Loucy (cell line): ENCODE measurements at regions not wholly inside any gene's neighbourhood (a gene's known extent, or its start where the extent isn't known, plus 50 kb on each side); places are given as distances from the start of the nearest gene placed in this dataset.

ENCODE experiments used
- H2AFZ ChIP-seq: fragments of 200-600 bp; sonication (generic); 2 replicates; pipeline ENCODE4 v1.6.0; 2016; ENCODE audit warnings: antibody characterized with exemption, mild to moderate bottlenecking, low read length, moderate library complexity
- H3F3A ChIP-seq: fragments of 200-600 bp; 2 replicates; pipeline ENCODE4 v1.6.0; 2016; ENCODE audit warnings: antibody characterized with exemption, low read depth, mild to moderate bottlenecking
- H3K27me3 ChIP-seq: fragments of 200-600 bp; sonication (generic); 2 replicates; pipeline ENCODE4 v1.6.1; 2014; ENCODE audit warnings: low read length, mild to moderate bottlenecking; ENCODE audit not compliant: insufficient read depth, poor library complexity, severe bottlenecking
- H3K36me3 ChIP-seq: fragments of 200-600 bp; sonication (generic); 2 replicates; pipeline ENCODE4 v1.6.1; 2016; ENCODE audit warnings: low read length; ENCODE audit not compliant: insufficient read depth
- H3K4me1 ChIP-seq: fragments of 200-600 bp; sonication (generic); 2 replicates; pipeline ENCODE4 v1.5.1; 2014; ENCODE audit warnings: low read length, mild to moderate bottlenecking; ENCODE audit not compliant: insufficient read depth, poor library complexity, severe bottlenecking
- H3K4me2 ChIP-seq: fragments of 200-600 bp; sonication (generic); 2 replicates; pipeline ENCODE4 v1.6.0; 2014; ENCODE audit warnings: antibody characterized with exemption, low read length, low read depth, mild to moderate bottlenecking; ENCODE audit not compliant: poor library complexity, severe bottlenecking
- H3K4me3 ChIP-seq: fragments of 200-600 bp; sonication (generic); 2 replicates; pipeline ENCODE4 v1.5.1; 2014; ENCODE audit warnings: low read length, mild to moderate bottlenecking, mixed read lengths; ENCODE audit not compliant: poor library complexity, severe bottlenecking
- H3K79me2 ChIP-seq: fragments of 200-600 bp; sonication (generic); 2 replicates; pipeline ENCODE4 v1.6.1; 2014; ENCODE audit warnings: low read length; ENCODE audit not compliant: insufficient read depth
- H3K9ac ChIP-seq: fragments of 200-600 bp; sonication (generic); 2 replicates; pipeline ENCODE4 v1.6.0; 2014; ENCODE audit warnings: mild to moderate bottlenecking, low read depth, low read length, moderate library complexity; ENCODE audit not compliant: poor library complexity, severe bottlenecking
- H3K9me2 ChIP-seq: fragments of 200-600 bp; sonication (generic); replicated peaks from 2 replicates; pipeline ENCODE4 v1.6.1; 2016; ENCODE audit warnings: low read depth, low read length, mixed read lengths
- H3K9me3 ChIP-seq: fragments of 200-600 bp; sonication (generic); 2 replicates; pipeline ENCODE4 v1.6.1; 2014; ENCODE audit warnings: mild to moderate bottlenecking, antibody characterized with exemption, low read length, low read depth; ENCODE audit not compliant: insufficient read depth
- H4K20me1 ChIP-seq: fragments of 200-600 bp; sonication (generic); 2 replicates; pipeline ENCODE4 v1.6.0; 2014; ENCODE audit warnings: antibody characterized with exemption, low read length, mild to moderate bottlenecking; ENCODE audit not compliant: insufficient read depth, poor library complexity, severe bottlenecking
- CTCF ChIP-seq: fragments of 200-600 bp; sonication (generic); conservative IDR thresholded peaks from 2 replicates; pipeline ENCODE4 v1.5.1; 2014; ENCODE audit warnings: mild to moderate bottlenecking, antibody characterized with exemption, low read length
- EZH2phosphoT487 ChIP-seq: fragments of 200-600 bp; IDR thresholded peaks from 2 replicates; pipeline ENCODE4 v1.6.1; 2018; ENCODE audit warnings: antibody characterized with exemption, mild to moderate bottlenecking, moderate library complexity, borderline replicate concordance

GRCh38 chr16:86757704-86758040 is 179.3 kb downstream of the FOXL1 start:
- H4K20me1 ChIP-seq: no peaks in the 10 kb centered on the region
- TF ChIP-seq EZH2phosphoT487 (no peak), CTCF (no peak)
- no peak overlapping the region for H3K4me3 ChIP-seq
- H3K9ac ChIP-seq: no peak overlapping the region
- H2AFZ ChIP-seq: no peak overlapping the region
- H3K4me2 ChIP-seq: peak overlapping the region; percentile 61
- peaks cover 13% of the 10 kb centered on the region for H3K4me1 ChIP-seq
- no peaks in the 10 kb centered on the region for H3K27me3 ChIP-seq
- no peaks in the 10 kb centered on the region for H3K36me3 ChIP-seq
- H3F3A ChIP-seq: no peaks in the 10 kb centered on the region
- H3K9me3 ChIP-seq: no peaks in the 10 kb centered on the region
- H3K79me2 ChIP-seq: no peaks in the 10 kb centered on the region
- no peaks in the 10 kb centered on the region for H3K9me2 ChIP-seq

GRCh38 chr16:86758932-86759331 is 180.6 kb downstream of the FOXL1 start:
- TF ChIP-seq CTCF: no peak
- TF ChIP-seq EZH2phosphoT487: no peak
- Histone ChIP-seq H3K4me2 (no peak overlapping the region), H3K27me3 (no peaks in the 10 kb centered on the region)

GRCh38 chr16:86761111-86762031 is 183.0 kb downstream of the FOXL1 start:
- no peak overlapping the region for H3K4me3 ChIP-seq
- H3K79me2 ChIP-seq: no peaks in the 10 kb centered on the region
- no peaks in the 10 kb centered on the region for H3K9me2 ChIP-seq
- H3K9ac ChIP-seq: no peak overlapping the region
- no peaks in the 10 kb centered on the region for H3K36me3 ChIP-seq
- H3K27me3 ChIP-seq: no peaks in the 10 kb centered on the region
- no peaks in the 10 kb centered on the region for H3K9me3 ChIP-seq
- peak overlapping the region; percentile 47; the same call in 1 of the 2 replicates for H2AFZ ChIP-seq
- H3K4me1 ChIP-seq: peaks cover 13% of the 10 kb centered on the region
- H3K4me2 ChIP-seq: no peak overlapping the region
- no peaks in the 10 kb centered on the region for H3F3A ChIP-seq
- TF ChIP-seq EZH2phosphoT487 (no peak), CTCF (peak; percentile 92)
- no peaks in the 10 kb centered on the region for H4K20me1 ChIP-seq

More at GRCh38 chr16:86758932-86759331, 180.6 kb downstream of the FOXL1 start:
- no peaks in the 10 kb centered on the region for H3F3A ChIP-seq
- H2AFZ ChIP-seq: no peak overlapping the region
- H3K36me3 ChIP-seq: no peaks in the 10 kb centered on the region
- peaks cover 13% of the 10 kb centered on the region for H3K4me1 ChIP-seq
- H3K79me2 ChIP-seq: no peaks in the 10 kb centered on the region
- no peaks in the 10 kb centered on the region for H3K9me3 ChIP-seq
- H3K9me2 ChIP-seq: no peaks in the 10 kb centered on the region
- H3K4me3 ChIP-seq: no peak overlapping the region
- no peak overlapping the region for H3K9ac ChIP-seq
- H4K20me1 ChIP-seq: no peaks in the 10 kb centered on the region
